ENCODE measurements at regions not wholly inside any gene's neighbourhood (a gene's known extent, or its start where the extent isn't known, plus 50 kb on each side); places are given as distances from the start of the nearest gene placed in this dataset.

DNA sequence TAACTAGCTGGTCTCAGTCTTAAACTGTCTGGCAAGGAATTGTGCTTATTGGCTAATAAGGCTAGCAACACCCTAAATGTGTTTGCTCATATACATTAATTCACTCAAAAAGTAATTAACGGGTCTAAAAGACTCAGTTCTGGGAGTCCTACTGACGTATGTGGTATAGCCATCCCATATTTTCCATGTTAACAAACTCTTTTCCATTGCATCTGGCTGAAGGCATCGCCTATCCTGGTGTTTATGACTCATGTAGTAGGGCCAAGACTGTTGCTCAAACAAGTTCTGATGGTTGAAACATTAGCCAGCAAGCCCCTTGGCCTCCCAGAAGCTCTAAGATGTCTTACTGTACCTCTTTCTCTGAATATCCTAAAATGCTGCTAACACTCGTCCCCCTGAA is 98.5 kb downstream of the PHLDA1 start:
- TF ChIP-seq CTCF (IDR thresholded peaks at IDR 0.05; ENCODE audit: low read depth, low read length) = no peak
- TF ChIP-seq EZH2phosphoT487 (IDR thresholded peaks at IDR 0.05; ENCODE audit: low read depth) = no peak
